Gastrocnemius medialis (tissue), 4 donors: ENCODE measurements at regions not wholly inside any gene's neighbourhood (a gene's known extent, or its start where the extent isn't known, plus 50 kb on each side); places are given as distances from the start of the nearest gene placed in this dataset.

ENCODE experiments used
- POLR2A ChIP-seq, 2 donors: fragments of 450-650 bp; IDR thresholded peaks; one replicate each; pipeline ENCODE4 v1.6.1; 2017; ENCODE audit warnings: antibody characterized with exemption in 2 of 2, mild to moderate bottlenecking in 2 of 2, moderate library complexity in 2 of 2
- TF ChIP-seq, protein P1 (sequence below), 5 experiments: fragments of 450-650 bp in 3 of 5; fragments of 200-600 bp in 2 of 5; sonication (generic) in 2 of 5; IDR thresholded peaks in 4 of 5; conservative IDR thresholded peaks in 1 of 5; 1 replicate in 4 of 5; 2 replicates in 1 of 5; pipeline ENCODE4 v1.5.1; 2016 to 2019; ENCODE audit warnings: antibody characterized with exemption in 5 of 5, mild to moderate bottlenecking in 3 of 5, moderate library complexity in 3 of 5

DNA sequence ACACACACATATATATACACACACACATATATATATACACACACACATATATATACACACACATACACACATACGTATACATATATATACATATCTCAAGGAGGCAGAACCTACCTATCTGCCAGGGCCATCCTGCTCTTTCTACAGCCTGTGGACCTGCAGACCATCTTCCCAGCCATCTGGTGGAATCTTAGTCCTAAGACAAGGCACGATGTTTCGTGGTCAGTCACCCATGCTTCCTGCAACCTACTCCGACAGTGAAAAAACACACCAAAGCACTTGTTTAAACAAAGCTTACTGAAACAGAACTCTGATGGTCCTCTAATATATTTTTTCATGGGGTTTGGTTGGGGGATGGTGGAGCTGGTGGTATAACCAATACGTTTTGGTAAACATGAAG is 164.2 kb upstream of the ZNF521 start:
- TF ChIP-seq, protein P1, sequence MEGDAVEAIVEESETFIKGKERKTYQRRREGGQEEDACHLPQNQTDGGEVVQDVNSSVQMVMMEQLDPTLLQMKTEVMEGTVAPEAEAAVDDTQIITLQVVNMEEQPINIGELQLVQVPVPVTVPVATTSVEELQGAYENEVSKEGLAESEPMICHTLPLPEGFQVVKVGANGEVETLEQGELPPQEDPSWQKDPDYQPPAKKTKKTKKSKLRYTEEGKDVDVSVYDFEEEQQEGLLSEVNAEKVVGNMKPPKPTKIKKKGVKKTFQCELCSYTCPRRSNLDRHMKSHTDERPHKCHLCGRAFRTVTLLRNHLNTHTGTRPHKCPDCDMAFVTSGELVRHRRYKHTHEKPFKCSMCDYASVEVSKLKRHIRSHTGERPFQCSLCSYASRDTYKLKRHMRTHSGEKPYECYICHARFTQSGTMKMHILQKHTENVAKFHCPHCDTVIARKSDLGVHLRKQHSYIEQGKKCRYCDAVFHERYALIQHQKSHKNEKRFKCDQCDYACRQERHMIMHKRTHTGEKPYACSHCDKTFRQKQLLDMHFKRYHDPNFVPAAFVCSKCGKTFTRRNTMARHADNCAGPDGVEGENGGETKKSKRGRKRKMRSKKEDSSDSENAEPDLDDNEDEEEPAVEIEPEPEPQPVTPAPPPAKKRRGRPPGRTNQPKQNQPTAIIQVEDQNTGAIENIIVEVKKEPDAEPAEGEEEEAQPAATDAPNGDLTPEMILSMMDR (IDR thresholded peaks at IDR 0.05 in 4 of 5, conservative IDR thresholded peaks at IDR 0.05 in 1 of 5) = no peak
- no peak for TF ChIP-seq POLR2A (IDR thresholded peaks at IDR 0.05)
